IMR-90 (cell line): ENCODE measurements at regions not wholly inside any gene's neighbourhood (a gene's known extent, or its start where the extent isn't known, plus 50 kb on each side); places are given as distances from the start of the nearest gene placed in this dataset.

Source experiments
- BHLHE40 ChIP-seq: fragments of 150-350 bp; IDR thresholded peaks from 2 replicates; pipeline ENCODE4 v1.6.1; 2016; ENCODE audit warnings: mild to moderate bottlenecking, low read depth, low read length
- CHD1 ChIP-seq: IDR thresholded peaks from 2 replicates; pipeline ENCODE4 v1.6.1; 2012; ENCODE audit warnings: low read depth, low read length, improper control_type of control experiment
- CTCF ChIP-seq: conservative IDR thresholded peaks from 2 replicates; pipeline ENCODE4 v1.5.1; 2012; ENCODE audit warnings: mild to moderate bottlenecking, low read depth, low read length, improper control_type of control experiment
- FOS ChIP-seq: fragments of 150-350 bp; IDR thresholded peaks from 2 replicates; pipeline ENCODE4 v1.6.1; 2016; ENCODE audit warnings: low read depth, low read length
- MAFK ChIP-seq: IDR thresholded peaks from 2 replicates; pipeline ENCODE4 v1.6.1; 2012; ENCODE audit warnings: low read depth, low read length, improper control_type of control experiment
- MXI1 ChIP-seq: IDR thresholded peaks from 2 replicates; pipeline ENCODE4 v1.6.1; 2012; ENCODE audit warnings: low read depth, mild to moderate bottlenecking, low read length, moderate library complexity, borderline replicate concordance
- POLR2A ChIP-seq: IDR thresholded peaks from 2 replicates; pipeline ENCODE4 v1.6.1; 2012; ENCODE audit warnings: mild to moderate bottlenecking, low read depth, low read length
- RAD21 ChIP-seq: IDR thresholded peaks from 2 replicates; pipeline ENCODE4 v1.6.1; 2012; ENCODE audit warnings: low read length, improper control_type of control experiment
- RCOR1 ChIP-seq: IDR thresholded peaks from 2 replicates; pipeline ENCODE4 v1.6.1; 2012; ENCODE audit warnings: mild to moderate bottlenecking, low read length, improper control_type of control experiment; ENCODE audit not compliant: insufficient replicate concordance
- RFX5 ChIP-seq: IDR thresholded peaks from 2 replicates; pipeline ENCODE4 v1.8.0; 2012; ENCODE audit warnings: low read depth, mild to moderate bottlenecking, low read length, moderate library complexity
- SMC3 ChIP-seq: fragments of 150-350 bp; IDR thresholded peaks from 2 replicates; pipeline ENCODE4 v1.6.1; 2016; ENCODE audit warnings: low read depth, mild to moderate bottlenecking, antibody characterized with exemption, low read length, moderate library complexity

GRCh38 chr12:105860561-105861207 is 278.1 kb downstream of the NUAK1 start:
- TF ChIP-seq RCOR1 (no peak), CTCF (no peak), POLR2A (no peak), SMC3 (no peak), CHD1 (no peak), MXI1 (no peak), RAD21 (no peak), FOS (no peak), BHLHE40 (no peak), RFX5 (no peak), MAFK (no peak)
